NCI-H1694 (cell line): ENCODE measurements at regions not wholly inside any gene's neighbourhood (a gene's known extent, or its start where the extent isn't known, plus 50 kb on each side); places are given as distances from the start of the nearest gene placed in this dataset.

ENCODE experiments used
- DNase-seq: peaks from one replicate; lab custom pipeline; 2025; lab: John Stamatoyannopoulos, UW

GRCh38 chr7:340979-341694 is 51.2 kb downstream of the FOXL3 start:
- DNase-seq, result no peak

- no peak for DNase-seq
Observed at GRCh38 chr7:341841-342638, 52.1 kb downstream of the FOXL3 start.

- DNase-seq, result no peak
Observed at GRCh38 chr7:342681-343216, 52.8 kb downstream of the FOXL3 start.

- DNase-seq, result no peak
Observed at GRCh38 chr7:343227-343822, 53.4 kb downstream of the FOXL3 start.

- DNase-seq, result no peak
Observed at GRCh38 chr7:343864-344607, 54.1 kb downstream of the FOXL3 start.

GRCh38 chr7:344608-344994 is 54.6 kb downstream of the FOXL3 start:
- no peak for DNase-seq

GRCh38 chr7:346116-346898 is 56.3 kb downstream of the FOXL3 start:
- DNase-seq, result no peak

GRCh38 chr7:347001-347590 is 57.1 kb downstream of the FOXL3 start:
- DNase-seq, result no peak

GRCh38 chr7:347644-348479 is 57.9 kb downstream of the FOXL3 start:
- DNase-seq, result no peak

- no peak for DNase-seq
Observed at GRCh38 chr7:348480-348844, 58.5 kb downstream of the FOXL3 start.

GRCh38 chr7:348962-349743 is 59.2 kb downstream of the FOXL3 start:
- DNase-seq, result no peak

GRCh38 chr7:351256-351655 is 61.3 kb downstream of the FOXL3 start:
- DNase-seq, result no peak

GRCh38 chr7:351681-352480 is 61.9 kb downstream of the FOXL3 start:
- no peak for DNase-seq

GRCh38 chr7:353746-354325 is 63.9 kb downstream of the FOXL3 start:
- DNase-seq, result no peak

GRCh38 chr7:354597-355470 is 64.9 kb downstream of the FOXL3 start:
- no peak for DNase-seq

GRCh38 chr7:355568-355967 is 65.6 kb downstream of the FOXL3 start:
- DNase-seq, result no peak

- no peak for DNase-seq
Observed at GRCh38 chr7:356087-356486, 66.1 kb downstream of the FOXL3 start.
